ENCODE measurements at regions not wholly inside any gene's neighbourhood (a gene's known extent, or its start where the extent isn't known, plus 50 kb on each side); places are given as distances from the start of the nearest gene placed in this dataset.

GRCh38 chr10:4704034-4704545 is 121.9 kb upstream of the AKR1E2 start:
- TF ChIP-seq CTCF (IDR thresholded peaks at IDR 0.05) (no peak), POLR2A (IDR thresholded peaks at IDR 0.05) (no peak)
- intact Hi-C loops (cut with DNase I), result no loop called here
- Histone ChIP-seq H3K9me3 (no peaks in the 10 kb centered on the region), H3K27me3 (no peaks in the 10 kb centered on the region), H3K27ac (no peak overlapping the region), H3K4me1 (no peaks in the 10 kb centered on the region), H3K36me3 (no peaks in the 10 kb centered on the region), H3K4me3 (replicated peaks in 1 of 3) (no peak overlapping the region)
- 8 to 19% methylated on average over 2 of the region's 2 CpGs for WGBS, 2 donors
- no peak for DNase-seq

DNA sequence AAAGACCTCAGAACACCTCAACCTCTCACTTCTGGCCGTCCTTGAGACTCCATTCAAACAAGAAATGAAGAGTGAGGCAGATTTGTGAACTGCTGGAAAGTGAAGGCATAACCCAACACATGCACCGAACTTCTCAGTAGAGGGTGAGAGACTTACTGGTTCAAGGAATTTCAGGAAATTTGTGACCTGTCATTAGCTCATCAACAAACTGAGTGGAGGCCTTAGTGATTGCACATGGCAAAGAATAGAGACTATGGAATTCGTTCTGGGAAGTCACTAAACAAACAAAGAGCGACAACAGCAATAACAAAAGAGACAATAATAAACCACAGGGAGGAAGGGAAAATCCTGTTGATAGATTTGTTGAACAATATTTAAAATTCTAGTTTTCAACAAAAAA is 125.0 kb upstream of the AKR1E2 start:
- H3K27ac ChIP-seq, result no peak overlapping the region
- TF ChIP-seq POLR2A (IDR thresholded peaks at IDR 0.05), result no peak
- TF ChIP-seq CTCF (IDR thresholded peaks at IDR 0.05), result no peak
- 68 to 71% methylated on average over 4 of the region's 4 CpGs for WGBS, 2 donors
- no peaks in the 10 kb centered on the region for H3K4me1 ChIP-seq
- no peaks in the 10 kb centered on the region for H3K36me3 ChIP-seq
- intact Hi-C loops (cut with DNase I), result no loop called here
- DNase-seq, result no peak
- H3K27me3 ChIP-seq, result no peaks in the 10 kb centered on the region
- no peak overlapping the region for H3K4me3 ChIP-seq (replicated peaks in 1 of 3)
- no peaks in the 10 kb centered on the region for H3K9me3 ChIP-seq

DNA sequence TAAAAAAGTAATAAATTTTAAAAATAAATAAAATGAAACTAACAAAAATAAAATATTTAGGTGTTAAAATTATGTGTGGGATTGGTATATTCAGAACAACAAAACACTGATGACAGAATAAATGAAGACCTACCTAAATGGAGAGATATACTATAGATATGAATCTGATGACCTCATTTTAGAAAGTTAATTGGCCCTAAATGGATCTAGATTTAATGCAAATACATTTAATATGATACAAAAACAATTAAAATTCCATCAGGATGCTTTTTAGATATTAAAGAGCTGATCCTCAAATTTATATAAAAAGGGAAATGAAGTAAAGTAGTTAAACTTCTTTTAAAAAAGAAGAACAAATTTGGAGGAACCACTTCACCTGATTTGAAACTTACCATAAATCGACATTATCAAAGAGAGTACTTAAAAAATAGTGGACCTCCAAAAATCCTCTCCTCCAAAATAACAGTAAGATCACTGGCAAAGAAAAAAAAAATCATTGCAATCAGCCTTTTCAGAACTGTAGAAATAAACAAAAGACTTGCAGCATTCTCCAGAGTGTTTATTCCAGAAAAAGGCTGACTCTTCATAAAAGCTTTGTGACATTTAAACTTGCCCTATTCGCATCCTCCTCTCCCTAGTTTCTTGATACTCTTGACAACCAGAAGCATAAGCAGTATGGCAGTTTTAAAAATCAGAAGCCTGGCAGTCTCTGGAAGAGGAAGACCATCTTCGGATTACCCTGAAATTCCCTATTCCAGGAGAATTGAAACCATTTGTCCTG is 125.9 kb upstream of the AKR1E2 start:
- WGBS, 2 donors, result 87 to 90% methylated on average over 3 of the region's 3 CpGs
- Histone ChIP-seq H3K4me1 (no peaks in the 10 kb centered on the region), H3K9me3 (no peaks in the 10 kb centered on the region), H3K4me3 (replicated peaks in 1 of 3) (no peak overlapping the region), H3K27ac (no peak overlapping the region), H3K27me3 (no peaks in the 10 kb centered on the region), H3K36me3 (no peaks in the 10 kb centered on the region)
- DNase-seq, result no peak
- no peak for TF ChIP-seq CTCF (IDR thresholded peaks at IDR 0.05)
- intact Hi-C loops (cut with DNase I), result no loop called here

GRCh38 chr10:4698075-4698474 is 127.9 kb upstream of the AKR1E2 start:
- Histone ChIP-seq H3K27ac (no peak overlapping the region), H3K36me3 (no peaks in the 10 kb centered on the region), H3K4me3 (replicated peaks in 1 of 3) (no peak overlapping the region), H3K27me3 (no peaks in the 10 kb centered on the region), H3K4me1 (no peaks in the 10 kb centered on the region), H3K9me3 (no peaks in the 10 kb centered on the region)
- no peak for DNase-seq
- WGBS, 2 donors, result 56 to 65% methylated on average over 1 of the region's 1 CpG
- intact Hi-C loops (cut with DNase I), result no loop called here
- no peak for TF ChIP-seq CTCF (IDR thresholded peaks at IDR 0.05)
- no peak for TF ChIP-seq POLR2A (IDR thresholded peaks at IDR 0.05)

GRCh38 chr10:4696186-4696585 is 129.8 kb upstream of the AKR1E2 start:
- no peak overlapping the region for H3K4me3 ChIP-seq (replicated peaks in 1 of 3)
- intact Hi-C loops (cut with DNase I), result no loop called here
- no peak overlapping the region for H3K27ac ChIP-seq
- H3K9me3 ChIP-seq, result no peaks in the 10 kb centered on the region
- no peaks in the 10 kb centered on the region for H3K36me3 ChIP-seq
- 90 to 91% methylated on average over 3 of the region's 3 CpGs for WGBS, 2 donors
- no peaks in the 10 kb centered on the region for H3K4me1 ChIP-seq
- H3K27me3 ChIP-seq, result no peaks in the 10 kb centered on the region
- TF ChIP-seq POLR2A (IDR thresholded peaks at IDR 0.05) (no peak), CTCF (IDR thresholded peaks at IDR 0.05) (no peak)
- DNase-seq, result no peak

All from thyroid gland (tissue), 4 donors.